DMS153 treated with DMSO at 0.1 percent for 48 hours (cell line): ENCODE measurements at regions not wholly inside any gene's neighbourhood (a gene's known extent, or its start where the extent isn't known, plus 50 kb on each side); places are given as distances from the start of the nearest gene placed in this dataset.
A peak's percentile ranks its signal among the peaks of the same experiment; 100 is the strongest.

Experiments used
- DNase-seq: peaks from one replicate; lab custom pipeline; 2025; ENCODE audit not compliant: unreplicated experiment; lab: John Stamatoyannopoulos, UW

GRCh38 chr13:105428811-105429210, 1106.7 kb downstream of the EFNB2 start:
- no peak for DNase-seq

GRCh38 chr13:105426441-105426840, 1109.0 kb downstream of the EFNB2 start:
- no peak for DNase-seq

- no peak for DNase-seq
These were observed 1120.8 kb downstream of the EFNB2 start for GRCh38 chr13:105414639-105415038.

GRCh38 chr13:105412171-105412570, 1123.3 kb downstream of the EFNB2 start:
- DNase-seq = no peak

- no peak for DNase-seq
These were observed 1124.9 kb downstream of the EFNB2 start for GRCh38 chr13:105410602-105411001.

GRCh38 chr13:105406551-105406950, 1128.9 kb downstream of the EFNB2 start:
- no peak for DNase-seq

- DNase-seq = no peak
These were observed 1132.4 kb downstream of the EFNB2 start for GRCh38 chr13:105403086-105403485.

GRCh38 chr13:105395041-105395440, 1140.4 kb downstream of the EFNB2 start:
- no peak for DNase-seq

- DNase-seq = no peak
These were observed 1146.1 kb downstream of the EFNB2 start for GRCh38 chr13:105389373-105389772.

- DNase-seq = no peak
These were observed 1158.0 kb downstream of the EFNB2 start for GRCh38 chr13:105377452-105377851.

- DNase-seq = no peak
These were observed 1165.3 kb downstream of the EFNB2 start for GRCh38 chr13:105370011-105370650.

GRCh38 chr13:105368781-105369180, 1166.7 kb downstream of the EFNB2 start:
- DNase-seq = no peak

GRCh38 chr13:105365831-105366230, 1169.6 kb downstream of the EFNB2 start:
- DNase-seq = no peak

- DNase-seq = no peak
These were observed 1170.4 kb downstream of the EFNB2 start for GRCh38 chr13:105365021-105365550.

GRCh38 chr13:105364191-105364590, 1171.3 kb downstream of the EFNB2 start:
- no peak for DNase-seq

GRCh38 chr13:105363261-105364190, 1171.9 kb downstream of the EFNB2 start:
- DNase-seq = peak; percentile 89

- no peak for DNase-seq
These were observed 1181.8 kb downstream of the EFNB2 start for GRCh38 chr13:105353654-105354053.

GRCh38 chr13:105349082-105349723, 1186.3 kb downstream of the EFNB2 start:
- DNase-seq = no peak

GRCh38 chr13:105346141-105346775, 1189.2 kb downstream of the EFNB2 start:
- no peak for DNase-seq

- no peak for DNase-seq
These were observed 1189.7 kb downstream of the EFNB2 start for GRCh38 chr13:105345730-105346129.

GRCh38 chr13:105345131-105345530, 1190.3 kb downstream of the EFNB2 start:
- DNase-seq = no peak
